GM19099 (cell line): ENCODE measurements at regions not wholly inside any gene's neighbourhood (a gene's known extent, or its start where the extent isn't known, plus 50 kb on each side); places are given as distances from the start of the nearest gene placed in this dataset.

Experiments used
- POLR2A ChIP-seq: IDR thresholded peaks from 3 replicates; pipeline ENCODE4 v1.6.1; 2011; ENCODE audit warnings: low read depth; ENCODE audit not compliant: insufficient read length; ENCODE audit errors: extremely low read depth

- no peak for TF ChIP-seq POLR2A
Measured at GRCh38 chr12:93199831-93200236, 177.9 kb upstream of the NUDT4 start.

DNA sequence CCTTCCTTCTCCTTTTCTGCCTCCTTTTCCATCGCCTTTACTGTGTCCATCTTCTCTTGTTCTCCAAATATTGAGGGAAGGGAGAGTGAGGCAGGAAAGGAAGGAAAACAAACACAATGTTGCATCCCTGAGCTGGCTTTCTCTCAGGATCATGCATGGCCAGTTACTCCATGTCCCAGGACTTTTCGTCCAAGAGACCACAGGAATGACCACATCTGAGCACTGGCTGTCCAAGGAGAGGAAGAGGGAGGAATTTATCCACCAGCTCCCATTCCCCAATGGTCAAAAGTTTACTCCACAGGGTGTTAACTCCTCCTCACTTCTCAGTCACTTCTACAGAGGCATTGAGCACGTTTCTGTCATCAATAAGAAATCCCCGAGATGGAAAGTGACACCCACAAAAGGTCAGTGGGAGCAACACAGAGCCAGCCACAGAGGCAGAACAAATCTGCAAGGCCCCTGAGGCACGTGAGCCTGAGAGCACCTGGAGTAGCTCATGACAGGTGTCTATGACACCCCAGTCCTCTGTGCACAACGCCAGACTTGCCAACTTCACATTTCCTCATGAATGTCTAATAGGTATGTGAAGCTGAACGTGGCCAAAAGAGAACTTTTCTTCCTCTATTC lies 177.3 kb upstream of the NUDT4 start:
- no peak for TF ChIP-seq POLR2A

- no peak for TF ChIP-seq POLR2A
Measured at GRCh38 chr12:93201990-93202389, 175.7 kb upstream of the NUDT4 start.

DNA sequence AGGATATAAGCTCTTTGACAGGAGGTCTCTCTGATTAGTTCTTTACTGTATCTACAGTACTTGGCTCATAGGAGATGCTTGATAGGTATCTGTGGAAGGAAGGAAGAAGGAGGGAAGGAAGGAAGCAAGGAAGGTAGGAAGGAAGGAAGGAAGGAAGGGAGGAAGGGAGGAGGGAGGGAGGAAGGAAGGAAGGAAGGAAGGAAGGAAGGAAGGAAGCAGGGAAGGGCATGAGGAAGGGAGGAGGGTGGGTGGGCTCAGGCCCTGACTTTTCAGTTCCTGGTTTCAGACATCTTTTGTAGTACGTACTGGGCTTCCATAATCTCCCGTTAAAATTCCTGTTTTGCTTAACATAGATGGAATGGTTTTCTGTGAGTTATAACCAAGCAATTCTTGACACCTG lies 175.0 kb upstream of the NUDT4 start:
- no peak for TF ChIP-seq POLR2A

DNA sequence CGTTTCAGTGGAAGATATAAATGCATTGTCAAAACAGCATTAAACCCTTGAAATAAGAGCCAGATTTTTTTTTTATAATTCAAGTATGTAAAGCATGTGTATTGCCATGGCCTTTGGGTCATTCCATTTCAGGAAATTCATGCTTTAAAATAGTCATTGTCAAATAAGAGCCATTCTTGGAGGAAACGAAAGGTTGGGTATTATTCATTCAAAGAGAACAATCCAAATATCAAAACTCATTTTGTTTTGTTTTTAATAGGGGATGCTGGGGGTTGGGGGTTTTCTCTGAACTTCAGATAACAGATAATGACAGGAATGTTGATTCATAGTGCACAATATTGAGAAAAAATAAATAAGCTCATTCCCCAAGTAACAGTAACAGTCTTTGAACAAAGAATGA lies 174.4 kb upstream of the NUDT4 start:
- no peak for TF ChIP-seq POLR2A

- TF ChIP-seq POLR2A = no peak
Measured at GRCh38 chr12:93204896-93205295, 172.8 kb upstream of the NUDT4 start.

GRCh38 chr12:93205361-93205760 lies 172.4 kb upstream of the NUDT4 start:
- no peak for TF ChIP-seq POLR2A

GRCh38 chr12:93208011-93208410 lies 169.7 kb upstream of the NUDT4 start:
- no peak for TF ChIP-seq POLR2A

DNA sequence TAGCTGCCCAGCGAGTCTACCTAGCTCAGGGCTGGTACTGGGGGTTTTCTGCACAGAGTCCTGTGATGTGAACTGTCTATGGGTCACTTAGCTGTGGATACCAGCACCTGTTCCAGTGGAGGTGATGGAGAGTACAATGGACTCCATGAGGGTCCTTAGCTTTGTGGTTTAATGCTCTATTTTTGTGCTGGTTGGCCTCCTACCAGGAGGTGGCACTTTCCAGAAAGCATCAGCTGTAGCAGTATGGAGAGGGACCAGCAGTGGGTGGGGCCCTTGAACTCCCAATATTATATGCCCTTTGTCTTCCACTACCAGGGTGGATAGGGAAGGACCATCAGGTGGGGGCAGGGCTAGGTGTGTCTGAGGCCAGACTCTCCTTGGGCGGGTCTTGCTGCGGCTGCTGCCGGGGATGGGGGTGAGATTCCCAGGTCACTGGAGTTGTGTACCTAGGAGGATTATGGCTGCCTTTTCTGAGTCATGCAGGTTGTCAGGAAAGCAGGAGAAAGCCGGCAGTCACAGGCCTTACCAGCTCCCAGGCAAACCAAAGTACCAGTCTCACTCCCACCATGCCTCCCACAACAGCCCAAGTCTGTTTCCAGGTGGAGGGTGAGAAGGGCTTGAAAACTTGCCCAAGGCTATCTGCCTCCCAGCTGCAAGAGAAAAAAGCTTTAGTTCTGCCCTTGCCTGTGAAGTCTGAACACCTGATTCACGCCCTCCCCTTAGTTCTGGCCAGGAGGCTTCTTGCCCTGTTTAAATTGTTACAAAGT lies 163.0 kb upstream of the NUDT4 start:
- TF ChIP-seq POLR2A = no peak

- no peak for TF ChIP-seq POLR2A
Measured at GRCh38 chr12:93215290-93215678, 162.4 kb upstream of the NUDT4 start.

GRCh38 chr12:93219947-93220346 lies 157.8 kb upstream of the NUDT4 start:
- no peak for TF ChIP-seq POLR2A

- TF ChIP-seq POLR2A = no peak
Measured at GRCh38 chr12:93221841-93222240, 155.9 kb upstream of the NUDT4 start.

GRCh38 chr12:93223440-93224426 lies 154.0 kb upstream of the NUDT4 start:
- no peak for TF ChIP-seq POLR2A

GRCh38 chr12:93225094-93225493 lies 152.6 kb upstream of the NUDT4 start:
- no peak for TF ChIP-seq POLR2A

DNA sequence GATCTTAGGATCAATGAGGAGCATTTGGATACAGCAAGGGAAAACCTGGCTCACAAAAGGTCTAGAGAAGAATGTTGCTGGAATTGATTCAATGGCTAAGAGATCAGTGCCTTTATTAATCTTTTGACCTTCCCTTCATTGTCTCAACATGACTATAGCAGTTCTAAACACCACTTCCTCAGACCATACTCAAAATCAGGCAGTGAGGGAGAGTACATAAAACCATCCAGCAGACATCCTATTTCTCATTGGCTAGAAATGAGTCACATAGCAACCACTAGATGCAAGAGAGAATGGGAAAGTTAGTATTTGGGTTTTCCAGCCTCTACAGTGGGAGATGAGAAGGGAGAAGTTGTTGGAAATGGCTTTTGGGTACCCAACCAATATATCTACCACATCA lies 151.4 kb upstream of the NUDT4 start:
- TF ChIP-seq POLR2A = no peak
